Left lobe of liver (tissue), 2 donors: ENCODE measurements at regions not wholly inside any gene's neighbourhood (a gene's known extent, or its start where the extent isn't known, plus 50 kb on each side); places are given as distances from the start of the nearest gene placed in this dataset.

ENCODE experiments used
- ATAC-seq: fragments of 200-7000 bp; cut with Tn5 transposase; one replicate; pipeline ENCODE4 v1.9.1; 2020; ENCODE audit warnings: mild to moderate bottlenecking, moderate library complexity
- DNase-seq: peaks from one replicate; pipeline ENCODE4 v3.0.0-alpha.2; 2020; ENCODE audit warnings: low spot score
- donor health status: DM: no; HTN: no; CAD: no; lungs with moderate emphysema.
- donor health status: DM: no; HTN: yes; CAD: no.

GRCh38 chr2:120453635-120453998 is 107.7 kb downstream of the INHBB start:
- ATAC-seq (no peak), DNase-seq (no peak)

- DNase-seq (no peak), ATAC-seq (no peak)
Measured at GRCh38 chr2:120454654-120455385, 108.9 kb downstream of the INHBB start.

GRCh38 chr2:120455390-120455789 is 109.5 kb downstream of the INHBB start:
- ATAC-seq (no peak), DNase-seq (no peak)

GRCh38 chr2:120456867-120457266 is 110.9 kb downstream of the INHBB start:
- DNase-seq (no peak), ATAC-seq (peak; percentile 60)

- ATAC-seq, result no peak
- no peak for DNase-seq
Measured at GRCh38 chr2:120460511-120460910, 114.6 kb downstream of the INHBB start.

GRCh38 chr2:120461092-120461491 is 115.2 kb downstream of the INHBB start:
- DNase-seq (no peak), ATAC-seq (no peak)

- no peak for ATAC-seq
- DNase-seq, result no peak
Measured at GRCh38 chr2:120461546-120462537, 115.9 kb downstream of the INHBB start.

GRCh38 chr2:120463527-120463926 is 117.6 kb downstream of the INHBB start:
- ATAC-seq (no peak), DNase-seq (no peak)

GRCh38 chr2:120463996-120464395 is 118.1 kb downstream of the INHBB start:
- ATAC-seq (no peak), DNase-seq (no peak)

GRCh38 chr2:120464448-120464931 is 118.6 kb downstream of the INHBB start:
- ATAC-seq (no peak), DNase-seq (no peak)

GRCh38 chr2:120465012-120465700 is 119.2 kb downstream of the INHBB start:
- no peak for ATAC-seq

GRCh38 chr2:120465701-120465988 is 119.7 kb downstream of the INHBB start:
- DNase-seq (no peak), ATAC-seq (no peak)

More at GRCh38 chr2:120465012-120465700, 119.2 kb downstream of the INHBB start:
- DNase-seq, result no peak

GRCh38 chr2:120465989-120466703 is 120.2 kb downstream of the INHBB start:
- DNase-seq (no peak), ATAC-seq (no peak)

GRCh38 chr2:120466704-120467054 is 120.7 kb downstream of the INHBB start:
- DNase-seq (no peak), ATAC-seq (no peak)

GRCh38 chr2:120468136-120468535 is 122.2 kb downstream of the INHBB start:
- no peak for ATAC-seq
- no peak for DNase-seq

GRCh38 chr2:120469426-120469825 is 123.5 kb downstream of the INHBB start:
- no peak for DNase-seq
- ATAC-seq, result no peak

- peak; percentile 94 for DNase-seq
- ATAC-seq, result peak; percentile 74
Measured at GRCh38 chr2:120470041-120470965, 124.4 kb downstream of the INHBB start.

GRCh38 chr2:120471166-120471565 is 125.2 kb downstream of the INHBB start:
- ATAC-seq (no peak), DNase-seq (no peak)

GRCh38 chr2:120472031-120472430 is 126.1 kb downstream of the INHBB start:
- no peak for DNase-seq
- ATAC-seq, result no peak

- DNase-seq, result peak; percentile 74
Measured at GRCh38 chr2:120472891-120473309, 127.0 kb downstream of the INHBB start.

More at GRCh38 chr2:120472891-120473309, 127.0 kb downstream of the INHBB start:
- peak; percentile 39 for ATAC-seq
